Caco-2 (cell line): ENCODE measurements at regions not wholly inside any gene's neighbourhood (a gene's known extent, or its start where the extent isn't known, plus 50 kb on each side); places are given as distances from the start of the nearest gene placed in this dataset.
"Not testable (repeated sequence)": the region's sequence is repeated elsewhere in the genome, so short reads cannot be mapped to it uniquely, and the experiment has no call there.

Source experiments
- BruUV-seq: library from RNA; stranded (reverse); fragments of 400-500 nt; replicated peaks from 2 replicates; lab custom pipeline; 2021; lab: Mats Ljungman, UMichigan
- CTCF ChIA-PET: fragments of 300-600 bp; sonication (Branson Sonifier 250); formaldehyde crosslinking; loops from one replicate; lab custom pipeline; 2022; ENCODE audit warnings: antibody characterized with exemption; lab: Charles Lee
- POLR2A ChIA-PET: fragments of 300-600 bp; sonication (Branson Sonifier 250); formaldehyde crosslinking; loops from one replicate; lab custom pipeline; 2022; ENCODE audit warnings: antibody characterized with exemption; lab: Charles Lee
- DNase-seq, 2 experiments: peaks; one replicate each; pipeline versions ENCODE4 v3.0.0 to v3.0.0-alpha.2; 2020 to 2022
- H3K27me3 ChIP-seq: replicated peaks from 2 replicates; pipeline ENCODE4 v1.6.0; 2011; ENCODE audit warnings: low read length; ENCODE audit not compliant: control insufficient read depth, insufficient read depth
- H3K36me3 ChIP-seq: 2 replicates; pipeline ENCODE4 v1.5.1; 2011; ENCODE audit warnings: low read length; ENCODE audit not compliant: control insufficient read depth, insufficient read depth
- H3K4me1 ChIP-seq: fragments of 250-450 bp; sonication (Bioruptor Pico); 2 replicates; pipeline ENCODE4 v1.5.1; 2020; ENCODE audit warnings: mild to moderate bottlenecking
- H3K4me3 ChIP-seq: 2 replicates; pipeline ENCODE4 v1.5.1; 2011; ENCODE audit warnings: low read depth, mild to moderate bottlenecking, control low read depth, low read length
- H3K9me3 ChIP-seq: fragments of 250-450 bp; sonication (Bioruptor Pico); 2 replicates; pipeline ENCODE4 v1.5.1; 2020; ENCODE audit warnings: mild to moderate bottlenecking, moderate library complexity
- H3K27ac Mint-ChIP-seq: one replicate; pipeline ENCODE4 v1.8.0; 2022; ENCODE audit warnings: mixed read lengths; ENCODE audit not compliant: unreplicated experiment
- H3K27me3 Mint-ChIP-seq: one replicate; pipeline ENCODE4 v1.8.0; 2022; ENCODE audit warnings: mixed read lengths; ENCODE audit not compliant: insufficient read depth, unreplicated experiment
- H3K36me3 Mint-ChIP-seq: one replicate; pipeline ENCODE4 v1.8.0; 2022; ENCODE audit warnings: mild to moderate bottlenecking, mixed read lengths; ENCODE audit not compliant: insufficient read depth, unreplicated experiment
- H3K4me1 Mint-ChIP-seq: one replicate; pipeline ENCODE4 v1.8.0; 2022; ENCODE audit warnings: low read depth, mixed read lengths; ENCODE audit not compliant: unreplicated experiment
- H3K4me3 Mint-ChIP-seq: one replicate; pipeline ENCODE4 v1.8.0; 2022; ENCODE audit warnings: mild to moderate bottlenecking, moderate library complexity, mixed read lengths; ENCODE audit not compliant: unreplicated experiment
- H3K9me3 Mint-ChIP-seq: one replicate; pipeline ENCODE4 v1.8.0; 2022; ENCODE audit warnings: mixed read lengths; ENCODE audit not compliant: unreplicated experiment
- CTCF ChIP-seq, 2 experiments: fragments of 200-600 bp in 1 of 2; IDR thresholded peaks; 1 replicate in 1 of 2; 2 replicates in 1 of 2; pipeline versions ENCODE4 v1.5.1 to v1.8.0; 2011 to 2022; ENCODE audit warnings: antibody characterized with exemption in 1 of 2, control low read depth in 1 of 2, inconsistent platforms in 1 of 2, low read depth in 1 of 2, low read length in 1 of 2, mild to moderate bottlenecking in 1 of 2, moderate library complexity in 1 of 2; ENCODE audit not compliant: insufficient read depth in 1 of 2, severe bottlenecking in 1 of 2, unreplicated experiment in 1 of 2
- intact Hi-C: fragments of 100-400 bp; cut with micrococcal nuclease; formaldehyde crosslinking; loops from one replicate; pipeline ENCODE4 v1.10.0; 2022; ENCODE audit not compliant: unreplicated experiment

GRCh38 chr12:9341260-9341585, 133.0 kb upstream of the PZP start:
- POLR2A ChIA-PET, result no interaction called here

GRCh38 chr12:9340422-9341259, 132.4 kb upstream of the PZP start:
- no peaks in the 10 kb centered on the region for H3K36me3 Mint-ChIP-seq
- Histone ChIP-seq H3K36me3 (no peaks in the 10 kb centered on the region), H3K27me3 (no peaks in the 10 kb centered on the region), H3K4me3 (no peak overlapping the region), H3K9me3 (peaks cover 21% of the 10 kb centered on the region), H3K4me1 (0 out of 2 replicates have a peak, but pooled peaks cover 3% of the 10 kb centered on the region)
- H3K4me3 Mint-ChIP-seq, result no peak overlapping the region
- ChIA-PET POLR2A (no interaction called here), CTCF (interaction anchor here (3.8 kb wide), 1 partner anchor 10 kb away, joined by 23 read pairs; no protein-coding TSS in a partner anchor)
- peaks cover 4% of the 10 kb centered on the region for H3K27me3 Mint-ChIP-seq
- intact Hi-C loops, result no loop called here
- H3K4me1 Mint-ChIP-seq, result no peaks in the 10 kb centered on the region
- BruUV-seq, result no TSS peak
- no peak overlapping the region for H3K27ac Mint-ChIP-seq
- TF ChIP-seq CTCF (IDR thresholded peaks at IDR 0.05; ENCODE audit: insufficient read depth in 1 of 2, low read depth in 1 of 2, low read length in 1 of 2, severe bottlenecking in 1 of 2, unreplicated experiment in 1 of 2), result no peak
- DNase-seq, result no peak
- H3K9me3 Mint-ChIP-seq, result peaks cover 31% of the 10 kb centered on the region

More at GRCh38 chr12:9341260-9341585, 133.0 kb upstream of the PZP start:
- Mint-ChIP-seq H3K4me1 (no peaks in the 10 kb centered on the region), H3K9me3 (peaks cover 26% of the 10 kb centered on the region), H3K36me3 (no peaks in the 10 kb centered on the region), H3K27ac (no peak overlapping the region), H3K27me3 (peaks cover 4% of the 10 kb centered on the region), H3K4me3 (no peak overlapping the region)
- CTCF ChIA-PET, result interaction anchor here (3.8 kb wide), 1 partner anchor 10 kb away, joined by 23 read pairs; no protein-coding TSS in a partner anchor
- H3K4me1 ChIP-seq, result 0 out of 2 replicates have a peak, but pooled peaks cover under 1% of the 10 kb centered on the region
- no peak for TF ChIP-seq CTCF (IDR thresholded peaks at IDR 0.05; ENCODE audit: insufficient read depth in 1 of 2, low read depth in 1 of 2, low read length in 1 of 2, severe bottlenecking in 1 of 2, unreplicated experiment in 1 of 2)
- intact Hi-C loops, result no loop called here
- peaks cover 15% of the 10 kb centered on the region for H3K9me3 ChIP-seq
- no peak for DNase-seq
- no peak overlapping the region for H3K4me3 ChIP-seq
- no peaks in the 10 kb centered on the region for H3K36me3 ChIP-seq
- no peaks in the 10 kb centered on the region for H3K27me3 ChIP-seq
- no TSS peak for BruUV-seq

GRCh38 chr12:9337656-9338055, 129.5 kb upstream of the PZP start:
- intact Hi-C loops, result loop anchor here (10.0 kb wide), 1 partner anchor 267 kb away; the partner anchor contains the start of gene KLRB1
- no peak overlapping the region for H3K4me3 Mint-ChIP-seq
- H3K36me3 ChIP-seq, result no peaks in the 10 kb centered on the region
- no peak for DNase-seq
- ChIA-PET POLR2A (no interaction called here), CTCF (no interaction called here)
- H3K9me3 Mint-ChIP-seq, result peaks cover 31% of the 10 kb centered on the region
- H3K4me1 ChIP-seq, result peaks cover 13% of the 10 kb centered on the region
- H3K27me3 ChIP-seq, result no peaks in the 10 kb centered on the region
- H3K27ac Mint-ChIP-seq, result no peak overlapping the region
- TF ChIP-seq CTCF (IDR thresholded peaks at IDR 0.05; ENCODE audit: insufficient read depth in 1 of 2, low read depth in 1 of 2, low read length in 1 of 2, severe bottlenecking in 1 of 2, unreplicated experiment in 1 of 2), result no peak
- BruUV-seq, result no TSS peak
- H3K9me3 ChIP-seq, result peaks cover 26% of the 10 kb centered on the region
- no peaks in the 10 kb centered on the region for H3K36me3 Mint-ChIP-seq
- H3K4me1 Mint-ChIP-seq, result no peaks in the 10 kb centered on the region
- H3K4me3 ChIP-seq, result no peak overlapping the region
- peaks cover 4% of the 10 kb centered on the region for H3K27me3 Mint-ChIP-seq

- H3K27me3 ChIP-seq, H3K4me3 Mint-ChIP-seq, BruUV-seq, H3K36me3 Mint-ChIP-seq, H3K27ac Mint-ChIP-seq, H3K4me1 Mint-ChIP-seq, H3K4me3 ChIP-seq, CTCF ChIA-PET, H3K36me3 ChIP-seq, POLR2A ChIA-PET, H3K27me3 Mint-ChIP-seq: not testable (repeated sequence)
- peaks cover 13% of the 10 kb centered on the region for H3K4me1 ChIP-seq
- H3K9me3 ChIP-seq, result peaks cover 26% of the 10 kb centered on the region
- intact Hi-C loops, result loop anchor here (10.0 kb wide), 1 partner anchor 268 kb away; the partner anchor contains the start of gene KLRB1
- peak in 1 of 2 experiments; percentile 41 for DNase-seq
- peaks cover 31% of the 10 kb centered on the region for H3K9me3 Mint-ChIP-seq
These were observed 128.3 kb upstream of the PZP start for GRCh38 chr12:9336375-9337011.
